GM18519 (cell line): ENCODE measurements at regions not wholly inside any gene's neighbourhood (a gene's known extent, or its start where the extent isn't known, plus 50 kb on each side); places are given as distances from the start of the nearest gene placed in this dataset.
"Not testable (repeated sequence)": the region's sequence is repeated elsewhere in the genome, so short reads cannot be mapped to it uniquely, and the experiment has no call there.

Experiments
- ATAC-seq: cut with Tn5 transposase; IDR thresholded peaks from one replicate; pipeline ENCODE4 v1.9.1; 2021; ENCODE audit warnings: mild to moderate bottlenecking, moderate library complexity; ENCODE audit not compliant: unreplicated experiment, low FRiP score

DNA sequence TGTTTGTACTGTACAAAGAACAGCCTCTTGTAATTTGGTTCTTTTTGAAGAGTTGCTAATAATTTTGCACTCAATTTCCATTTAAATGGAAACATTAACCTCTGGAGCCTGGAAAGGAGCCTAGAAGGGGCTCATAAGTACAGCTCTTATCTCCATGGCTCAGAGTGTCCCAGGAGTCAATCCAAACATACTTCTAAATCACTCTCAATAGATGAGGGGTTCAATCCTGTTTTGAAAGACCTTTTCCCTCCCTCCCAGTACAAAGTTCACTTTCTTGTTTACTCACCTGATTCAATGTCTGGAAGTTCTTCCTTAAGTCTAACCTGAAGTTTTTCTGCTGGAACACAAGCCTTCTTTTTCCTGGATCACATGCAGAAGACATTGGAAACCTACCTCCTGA is 273.0 kb upstream of the PLET1 start:
- no peak for ATAC-seq

DNA sequence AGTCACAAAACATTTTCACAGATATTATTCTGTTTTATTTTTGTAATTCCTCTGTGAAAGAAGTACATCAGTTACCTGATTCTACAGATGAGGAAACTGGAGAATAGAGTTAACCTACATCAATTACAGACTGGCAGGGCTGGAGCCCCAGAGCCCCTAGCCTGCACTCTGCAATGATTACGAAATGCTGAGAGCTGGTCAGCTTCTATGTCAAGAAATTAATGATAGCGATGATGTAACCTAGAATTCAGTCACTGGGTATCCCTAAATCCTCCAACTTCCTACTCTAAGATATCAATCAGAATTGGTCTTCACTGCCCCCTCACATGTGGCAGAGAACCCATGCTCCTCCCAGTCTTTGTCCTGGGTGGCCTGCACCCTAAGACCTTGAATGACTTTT is 273.5 kb upstream of the PLET1 start:
- no peak for ATAC-seq

DNA sequence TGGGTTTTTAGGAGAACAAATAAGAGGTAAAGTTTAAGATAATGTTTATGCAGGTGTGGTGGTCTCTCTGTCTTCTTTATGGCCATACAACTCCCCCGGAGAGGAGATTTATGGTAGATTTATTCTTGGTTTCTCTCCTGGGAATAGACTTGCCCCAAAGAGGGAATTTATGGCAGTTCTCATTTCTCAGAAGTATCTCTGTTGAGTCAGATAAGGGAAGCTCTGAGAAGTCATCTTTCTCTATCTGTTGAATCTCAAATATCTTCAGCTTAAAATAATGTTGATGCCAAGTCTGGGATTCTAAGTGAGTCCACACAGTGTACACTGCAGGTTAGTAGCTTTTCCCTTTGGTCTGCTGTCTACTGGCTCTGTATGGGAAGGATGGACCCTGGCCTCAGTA is 276.4 kb upstream of the PLET1 start:
- no peak for ATAC-seq

DNA sequence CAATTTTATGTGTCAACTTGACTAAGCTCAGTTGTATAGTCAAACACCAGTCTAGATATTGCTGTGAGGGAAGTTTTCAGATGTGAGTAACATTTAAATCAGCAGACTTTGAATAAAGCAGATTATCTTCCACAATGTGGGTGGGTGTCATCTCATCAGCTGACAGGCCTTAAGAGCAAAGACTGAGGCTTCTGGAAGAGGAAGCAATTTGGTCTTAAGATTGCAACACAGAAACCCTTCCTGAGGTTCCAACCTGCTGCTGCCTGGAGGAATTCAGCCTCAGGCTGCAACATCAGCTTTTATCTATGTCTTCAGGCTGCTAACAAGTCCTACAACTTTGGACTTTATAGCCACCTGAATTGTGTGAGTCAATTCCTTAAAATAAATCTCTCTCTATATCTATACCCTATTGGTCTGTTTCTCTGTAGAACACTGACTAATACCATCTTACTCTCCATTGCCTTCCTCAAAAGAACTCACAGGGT is 277.2 kb upstream of the PLET1 start:
- no peak for ATAC-seq

DNA sequence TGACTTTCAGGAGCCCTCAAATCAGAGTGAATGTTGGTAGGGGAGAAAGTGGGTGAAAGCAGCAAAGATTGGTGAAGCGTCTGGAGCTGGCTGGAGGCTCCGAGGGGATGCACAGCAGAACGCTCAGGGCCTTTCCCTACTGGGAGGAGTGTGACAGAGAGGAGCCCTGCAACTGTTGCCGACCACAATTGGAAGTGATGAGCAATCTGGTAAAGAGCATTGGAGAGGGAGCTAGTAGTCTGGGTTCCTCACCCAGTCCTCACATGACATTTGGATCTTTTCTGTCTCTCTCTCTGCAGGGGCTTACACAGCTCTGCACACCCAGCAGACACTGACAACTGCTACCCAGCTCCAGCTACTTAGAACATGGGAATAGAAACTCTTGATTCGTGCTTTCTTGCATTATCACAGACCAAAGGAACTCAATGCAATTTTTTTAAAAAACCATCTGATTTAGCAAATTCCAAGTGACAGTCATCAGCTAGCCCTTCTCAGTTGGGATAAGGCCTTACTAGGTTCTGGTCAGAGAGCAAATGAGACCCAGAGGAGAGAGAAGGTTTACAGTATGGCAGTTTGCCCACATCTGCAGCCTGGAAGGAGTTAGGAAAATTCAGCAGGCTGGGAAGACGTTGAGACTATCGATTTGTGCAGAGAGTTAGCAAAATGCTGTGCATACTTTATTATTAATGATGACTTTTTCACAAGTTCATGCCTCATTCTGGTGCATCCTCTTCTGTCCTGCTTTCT is 278.0 kb upstream of the PLET1 start:
- ATAC-seq = no peak

DNA sequence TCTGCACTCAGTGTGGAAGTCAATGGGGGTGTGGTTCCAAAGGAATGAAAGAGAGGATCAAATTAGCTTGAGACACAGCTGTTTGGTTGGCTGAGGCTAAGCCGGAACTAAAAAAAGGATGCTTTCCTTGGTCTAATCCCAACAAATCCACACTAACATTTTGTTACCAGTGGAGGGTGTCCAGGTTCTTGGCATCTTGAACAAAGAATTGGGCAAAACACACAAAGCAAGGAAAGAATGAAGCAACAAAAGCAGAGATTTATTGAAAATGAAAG is 278.6 kb upstream of the PLET1 start:
- not testable (repeated sequence) for ATAC-seq

DNA sequence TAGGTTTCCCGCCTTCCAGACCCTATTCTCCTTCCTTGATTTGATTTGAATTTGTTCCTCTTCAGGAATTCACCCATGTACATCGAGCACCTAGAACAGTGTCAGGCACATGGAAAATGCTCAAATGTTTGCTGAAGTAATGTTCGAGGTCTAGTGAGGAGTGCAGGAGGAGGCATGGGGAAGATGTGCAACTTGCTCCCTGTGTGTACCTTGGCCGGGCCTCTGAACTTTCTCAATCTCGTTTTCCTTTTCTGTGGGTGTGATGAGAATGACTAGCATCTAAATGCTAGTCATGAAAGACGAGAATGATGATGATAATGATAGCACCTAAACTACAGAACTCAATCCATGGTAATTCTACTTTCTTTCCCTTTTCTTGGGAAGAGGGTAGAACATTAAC is 279.1 kb upstream of the PLET1 start:
- no peak for ATAC-seq

DNA sequence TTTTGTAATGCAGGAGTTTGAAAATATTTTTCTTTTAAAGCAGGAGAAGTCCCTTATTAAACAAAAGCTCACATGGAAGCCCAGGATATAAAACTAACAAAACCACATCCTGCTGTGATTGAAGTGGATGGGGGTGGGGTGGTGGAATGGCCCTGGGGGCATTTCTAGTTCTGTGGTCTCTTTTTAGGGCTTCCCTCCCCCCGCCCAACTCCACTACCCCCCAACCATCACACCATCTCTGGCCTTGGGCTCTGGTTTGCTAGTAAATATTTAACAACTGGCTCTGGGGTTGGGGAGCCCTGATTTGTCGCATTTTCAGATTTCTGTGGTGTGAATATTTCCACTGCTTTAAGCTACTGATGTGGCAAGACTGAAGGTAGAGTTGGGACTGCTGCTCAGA is 279.6 kb upstream of the PLET1 start:
- ATAC-seq = no peak

DNA sequence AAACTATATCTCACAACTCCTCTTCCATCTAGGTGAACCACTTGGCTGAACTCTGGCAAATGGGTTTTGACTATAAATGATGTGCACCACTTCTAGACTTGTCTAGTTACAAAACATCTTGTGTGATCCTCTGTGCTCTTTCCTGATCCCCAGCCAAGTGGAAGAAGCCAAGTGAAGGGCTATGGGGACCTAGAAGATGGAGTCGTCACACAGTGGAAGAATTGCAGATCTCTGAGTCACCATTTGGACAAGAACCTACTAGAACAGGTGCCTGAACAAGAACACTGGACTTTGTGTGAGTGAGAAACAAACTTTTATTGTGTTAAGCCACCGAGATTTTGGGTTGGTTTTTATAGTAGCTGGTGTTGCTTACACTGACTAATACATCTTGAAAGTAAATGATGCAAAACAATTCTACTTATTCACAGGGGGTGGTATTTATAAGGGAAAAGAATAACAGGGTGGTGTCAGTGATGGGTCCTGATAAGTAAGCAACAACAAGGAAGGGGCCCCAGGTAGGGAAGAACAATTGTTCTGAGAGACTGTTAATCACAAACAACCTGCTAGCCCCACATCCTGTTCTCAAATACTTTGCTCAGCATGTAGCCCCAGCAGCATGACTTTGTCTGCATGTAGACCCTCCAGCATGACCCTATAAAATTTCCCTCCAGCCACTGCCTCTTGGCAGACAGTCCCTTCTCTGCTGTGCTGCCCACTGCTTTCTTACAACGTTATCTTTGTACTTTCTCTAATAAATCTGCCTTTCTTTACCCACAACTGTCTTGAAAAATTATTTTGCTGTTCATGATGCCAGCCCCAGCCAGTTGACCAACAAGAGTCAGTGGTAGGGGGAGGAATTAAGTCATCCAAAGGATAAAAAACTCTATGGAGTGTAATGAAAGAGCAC is 280.7 kb upstream of the PLET1 start:
- ATAC-seq = no peak

DNA sequence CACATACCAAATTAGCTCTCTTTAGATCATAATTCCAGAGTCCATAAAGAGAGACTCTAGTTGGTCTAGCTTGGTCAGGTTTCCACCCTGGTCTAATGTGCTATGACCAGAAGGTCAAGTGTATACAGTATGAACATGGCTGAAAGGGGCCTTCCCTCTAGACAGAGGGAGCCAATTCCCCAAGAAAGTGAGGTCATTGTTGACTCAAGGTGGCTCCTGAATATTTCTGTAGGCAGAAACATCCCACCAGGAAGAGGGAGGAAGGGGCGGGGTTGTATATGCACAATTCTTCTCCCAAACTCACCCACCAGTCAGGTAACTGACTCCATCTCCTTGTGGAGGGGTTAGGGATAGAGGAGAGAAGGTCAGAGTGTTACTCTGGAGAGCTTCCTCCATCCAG is 281.8 kb upstream of the PLET1 start:
- no peak for ATAC-seq

DNA sequence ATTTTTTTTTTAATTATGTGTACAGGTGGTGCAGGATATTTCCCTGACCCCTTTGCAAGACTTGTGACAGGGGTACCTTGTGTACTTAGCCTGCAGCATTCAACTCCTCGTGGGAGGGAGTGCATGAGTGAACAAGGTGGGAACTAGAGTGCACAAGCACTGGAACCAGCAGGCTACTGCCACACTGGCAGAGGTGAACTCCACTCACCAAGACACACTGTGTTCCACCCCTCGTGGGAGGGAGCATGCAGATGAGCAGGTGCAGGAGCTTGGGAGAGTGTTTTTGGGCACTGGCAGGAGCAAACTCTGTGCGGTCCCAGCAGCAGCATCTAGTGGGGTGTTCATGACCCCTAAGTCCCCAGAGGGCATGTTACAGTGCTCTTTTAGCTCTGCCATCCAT is 282.7 kb upstream of the PLET1 start:
- no peak for ATAC-seq

DNA sequence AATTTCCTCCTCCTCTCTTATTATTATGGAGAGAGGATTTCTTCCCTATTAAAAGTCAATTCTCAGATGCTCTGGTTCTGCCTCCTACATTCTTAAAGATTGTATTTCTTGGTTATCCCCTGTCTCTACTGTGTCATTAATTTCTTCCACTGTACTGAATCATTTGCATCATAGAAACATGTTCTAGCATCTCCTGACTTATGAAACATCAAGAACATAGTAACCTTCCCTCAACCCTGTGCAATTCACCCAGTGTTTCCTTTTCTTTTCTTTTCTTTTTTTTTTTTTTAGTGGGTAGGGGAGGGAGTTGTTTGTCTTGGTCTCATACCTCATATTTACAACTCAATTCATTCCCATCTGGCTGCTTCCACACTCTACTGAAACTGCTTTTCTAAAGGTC is 288.0 kb upstream of the PLET1 start:
- no peak for ATAC-seq

DNA sequence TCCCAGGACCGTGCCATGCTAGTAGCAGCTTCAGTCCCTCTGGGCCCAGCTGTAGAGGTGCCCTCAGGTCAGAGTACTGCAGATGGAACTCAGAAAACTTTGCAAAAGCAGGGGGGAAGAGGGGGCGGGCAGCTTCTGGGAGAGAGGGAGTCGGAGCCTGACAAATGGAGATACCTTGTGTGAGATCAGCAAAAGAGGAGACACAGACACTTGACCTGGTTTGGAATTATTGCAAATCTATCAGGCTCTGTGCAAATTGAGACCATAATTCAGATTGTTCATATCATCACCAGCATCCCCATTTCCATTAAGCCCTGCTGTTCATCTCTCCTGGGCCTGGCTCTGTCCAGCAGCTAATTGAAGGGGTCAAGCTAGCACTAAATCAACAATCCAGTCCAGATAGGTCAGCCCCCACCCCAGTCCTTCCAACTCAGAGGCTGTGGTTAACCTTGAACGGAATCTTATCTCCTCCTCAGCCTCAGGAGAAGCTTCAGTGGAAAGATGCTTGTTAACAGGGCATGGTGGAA is 292.6 kb upstream of the PLET1 start:
- no peak for ATAC-seq

DNA sequence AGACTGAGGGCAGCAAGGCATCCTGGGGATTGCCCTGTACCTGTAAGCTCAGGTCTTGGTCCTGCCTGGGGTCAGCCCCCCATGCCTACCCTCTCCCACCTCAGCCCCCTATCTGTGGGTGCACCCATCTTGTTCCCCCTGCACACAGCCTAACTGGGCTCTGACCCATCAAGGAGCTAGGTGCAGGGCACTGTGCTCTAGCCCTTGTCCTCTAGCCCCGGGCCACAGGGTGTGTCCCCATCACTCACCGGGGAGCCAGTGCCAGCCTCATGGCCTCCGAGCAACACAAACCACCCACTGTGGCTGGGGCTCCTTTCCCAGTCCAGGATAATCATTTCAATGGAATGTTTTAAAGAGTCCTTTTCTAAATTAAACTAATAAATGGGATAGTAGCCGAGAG is 293.9 kb upstream of the PLET1 start:
- ATAC-seq = no peak

DNA sequence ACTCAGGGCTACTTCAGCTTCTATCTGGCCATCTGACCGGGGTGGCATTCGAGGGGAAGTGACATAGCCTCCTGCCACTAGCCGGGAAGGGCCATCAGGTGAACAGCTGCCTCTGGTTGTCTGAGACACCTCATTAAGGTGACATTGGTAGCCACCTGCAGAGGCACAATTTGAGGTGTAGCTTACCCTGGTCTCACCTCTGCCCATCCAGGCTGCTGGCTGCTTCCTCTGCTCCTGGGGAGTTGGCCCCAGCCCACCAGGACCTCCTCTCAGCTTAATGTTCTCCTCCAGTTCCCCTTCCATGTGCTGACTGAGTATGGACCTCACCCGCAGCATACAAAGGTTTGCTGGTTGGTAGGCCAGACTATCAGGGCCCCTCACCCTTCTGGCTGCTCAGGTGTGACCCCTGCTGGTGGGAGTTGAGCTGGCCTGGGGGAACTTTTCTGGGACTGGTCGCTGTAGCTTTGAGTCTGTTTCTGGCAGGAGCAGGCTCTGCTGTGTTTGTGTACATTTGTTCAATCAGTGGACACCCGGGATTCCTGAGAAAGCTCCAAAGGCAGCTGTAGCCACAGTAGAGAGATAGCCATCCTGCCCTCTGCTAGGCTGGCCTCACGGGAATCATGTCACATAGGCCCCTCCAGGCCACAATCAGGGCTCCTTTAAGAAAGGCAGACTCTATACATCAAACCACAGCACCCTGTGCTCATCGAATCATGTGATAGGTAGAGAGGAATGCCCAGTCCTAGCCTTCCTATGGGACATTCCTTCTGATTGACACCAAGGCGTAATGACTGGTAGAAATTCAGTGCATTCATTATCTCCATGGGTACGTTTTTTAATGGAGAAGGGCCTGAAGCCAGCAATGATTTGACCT is 295.1 kb upstream of the PLET1 start:
- no peak for ATAC-seq

DNA sequence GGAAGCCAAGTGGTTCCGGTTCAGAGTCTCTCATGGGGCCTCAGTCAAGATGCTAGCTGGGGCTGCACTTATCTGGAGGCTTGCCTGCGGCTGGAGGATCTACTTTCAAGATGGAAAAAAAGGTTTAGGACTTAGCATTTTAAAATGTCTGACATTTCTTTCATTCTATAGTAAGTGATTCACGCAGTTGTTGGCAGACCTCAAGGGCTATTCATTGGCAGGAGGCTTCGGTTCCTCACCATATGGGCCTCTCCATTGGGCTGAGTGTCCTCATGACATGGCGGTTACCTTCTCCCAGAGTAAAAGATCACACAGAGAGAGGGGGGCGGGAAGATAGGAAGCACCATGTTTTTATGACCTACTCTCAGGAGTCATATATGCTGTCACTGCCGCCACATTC is 298.0 kb upstream of the PLET1 start:
- no peak for ATAC-seq

DNA sequence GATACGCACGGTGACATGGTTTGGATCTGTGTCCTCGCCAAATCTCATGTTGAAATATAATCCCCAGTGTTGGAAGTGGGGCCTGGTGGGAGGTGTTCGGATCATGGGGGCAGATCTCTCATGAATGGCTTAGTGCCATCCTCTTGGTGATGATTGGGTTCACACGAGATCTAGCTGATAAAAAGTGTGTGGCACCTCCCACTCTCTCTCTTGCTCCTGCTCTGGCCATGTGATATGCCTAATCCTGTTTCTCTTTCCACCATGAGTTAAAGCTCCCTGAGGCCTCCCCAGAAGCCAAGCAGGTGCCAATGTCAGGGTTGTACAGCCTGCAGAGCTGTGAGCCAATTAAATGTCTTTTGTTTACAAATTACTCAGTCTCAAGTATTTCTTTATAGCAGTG is 303.1 kb upstream of the PLET1 start:
- ATAC-seq = no peak

DNA sequence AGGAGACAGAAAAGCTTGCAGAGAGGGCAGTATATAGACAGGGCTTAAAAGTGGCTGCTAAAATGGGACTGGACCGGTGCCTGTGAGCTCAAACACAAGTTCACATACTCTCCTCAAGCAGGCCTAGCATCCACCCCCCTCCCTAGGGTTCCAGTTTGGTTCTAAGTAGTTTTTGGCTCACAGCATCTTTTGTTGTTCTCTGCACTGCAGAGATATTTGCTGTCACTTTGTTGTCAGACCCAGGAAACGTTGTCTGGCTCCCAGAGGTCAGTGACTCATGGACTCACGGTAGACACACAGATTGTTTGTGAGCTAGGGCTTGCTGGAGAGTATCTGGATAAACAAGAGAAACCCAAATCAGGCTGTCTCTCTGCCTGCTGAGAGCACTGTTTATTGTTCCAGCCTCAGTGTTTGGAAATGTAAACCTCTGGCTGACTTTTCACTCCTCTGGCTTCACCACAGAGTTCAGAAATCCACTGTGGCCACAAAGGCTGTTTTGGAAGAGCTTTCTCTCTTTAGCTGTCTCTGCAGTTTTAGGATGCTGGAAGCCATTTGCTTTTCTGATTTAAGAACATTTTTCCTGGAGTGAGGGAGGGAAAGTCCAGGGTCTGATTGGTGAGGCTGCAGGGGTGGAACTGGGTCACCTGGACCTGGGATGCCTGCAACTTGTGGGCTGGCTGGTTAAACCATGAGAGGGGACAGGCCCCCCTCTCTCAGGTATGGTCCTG is 303.7 kb upstream of the PLET1 start:
- no peak for ATAC-seq

DNA sequence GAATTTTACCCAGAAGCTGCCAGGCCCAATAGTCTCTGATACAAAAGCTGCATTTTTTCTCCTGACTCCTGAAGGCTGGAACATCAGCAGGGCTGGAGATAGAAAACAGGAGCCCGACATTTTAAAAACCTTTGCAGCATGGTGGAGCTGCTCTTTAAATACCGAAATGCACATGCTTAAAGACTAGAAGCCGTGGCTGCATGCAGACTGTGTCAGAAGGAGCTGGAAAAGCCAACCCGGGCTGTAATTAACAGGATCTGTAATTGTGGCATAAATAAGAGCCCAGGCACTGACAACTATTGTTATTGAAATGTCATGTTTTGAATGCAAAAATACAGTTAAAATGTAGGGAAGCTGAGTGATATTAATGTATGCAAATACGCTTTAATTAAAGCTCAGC is 304.9 kb upstream of the PLET1 start:
- ATAC-seq = no peak

DNA sequence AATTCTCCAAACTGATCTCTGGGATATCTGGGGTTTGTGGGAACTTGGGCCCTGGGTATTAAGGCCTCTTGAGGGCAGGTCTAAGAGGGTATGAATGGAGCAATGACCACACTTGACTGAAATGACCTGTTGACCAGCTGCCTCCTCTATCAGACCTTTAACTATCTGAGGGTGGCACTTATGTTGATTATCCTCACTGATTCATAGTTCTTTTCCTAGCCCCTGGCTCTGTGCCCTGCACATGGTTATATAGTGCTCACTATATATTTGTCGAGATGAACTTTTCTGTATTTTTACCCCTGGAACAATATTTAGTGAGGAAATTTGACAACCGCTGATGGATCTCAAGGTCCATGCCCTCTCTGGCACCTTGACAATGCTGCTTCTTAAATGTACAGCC is 305.5 kb upstream of the PLET1 start:
- no peak for ATAC-seq
